H1 (cell line): ENCODE measurements at regions not wholly inside any gene's neighbourhood (a gene's known extent, or its start where the extent isn't known, plus 50 kb on each side); places are given as distances from the start of the nearest gene placed in this dataset.

Source experiments
- CTCF ChIA-PET: fragments of 300-600 bp; sonication (Branson Sonifier 250); formaldehyde crosslinking; loops from one replicate; lab custom pipeline; 2021; ENCODE audit not compliant: partially characterized antibody; lab: Charles Lee
- POLR2A ChIA-PET: fragments of 300-600 bp; sonication (Branson Sonifier 250); formaldehyde crosslinking; loops from one replicate; lab custom pipeline; 2021; ENCODE audit warnings: inconsistent platforms; ENCODE audit not compliant: partially characterized antibody; lab: Charles Lee
- DNase-seq, 2 experiments: peaks; one replicate each; pipeline versions ENCODE4 v3.0.0 to v3.0.0-alpha.2; 2010 to 2022; ENCODE audit warnings: low spot score in 2 of 2, low read depth in 1 of 2, mixed read lengths in 1 of 2
- FAIRE-seq: peaks from 2 replicates; lab custom pipeline; 2011; peaks lifted over from hg19 to GRCh38; lab: Jason Lieb, UNC
- H2AFZ ChIP-seq: 2 replicates; pipeline ENCODE4 v1.8.1; 2012; ENCODE audit warnings: low read length, inconsistent platforms
- H2AK5ac ChIP-seq: 2 replicates; pipeline ENCODE4 v1.6.1; 2013; ENCODE audit warnings: low read depth, low read length
- H2BK120ac ChIP-seq: replicated peaks from 2 replicates; pipeline ENCODE3; 2013; ENCODE audit warnings: low read depth, low read length, inconsistent platforms
- H2BK12ac ChIP-seq: 2 replicates; pipeline ENCODE4 v1.6.1; 2013; ENCODE audit warnings: low read depth, low read length
- H2BK15ac ChIP-seq: 2 replicates; pipeline ENCODE4 v1.6.1; 2013; ENCODE audit warnings: low read length
- H2BK20ac ChIP-seq: 2 replicates; pipeline ENCODE4 v1.6.1; 2013; ENCODE audit warnings: low read length
- H2BK5ac ChIP-seq: 2 replicates; pipeline ENCODE4 v1.6.1; 2013; ENCODE audit warnings: low read depth, low read length
- H3K14ac ChIP-seq: 2 replicates; pipeline ENCODE4 v1.6.1; 2013; ENCODE audit warnings: inconsistent platforms; ENCODE audit not compliant: insufficient read length
- H3K18ac ChIP-seq: 2 replicates; pipeline ENCODE4 v1.6.1; 2013; ENCODE audit warnings: low read length; ENCODE audit errors: extremely low read depth
- H3K23ac ChIP-seq: 2 replicates; pipeline ENCODE4 v1.6.1; 2013; ENCODE audit warnings: inconsistent platforms; ENCODE audit not compliant: insufficient read length
- H3K23me2 ChIP-seq: 2 replicates; pipeline ENCODE4 v1.6.1; 2013; ENCODE audit warnings: low read depth, low read length
- H3K27ac ChIP-seq: 2 replicates; pipeline ENCODE4 v1.6.1; 2011; ENCODE audit warnings: low read depth, low read length, inconsistent platforms
- H3K27me3 ChIP-seq, 4 experiments: replicated peaks in 1 of 4; 1 replicate in 1 of 4; 2 replicates in 3 of 4; pipeline versions ENCODE4 v1.6.1 to v1.8.1; 2011 to 2013; ENCODE audit warnings: low read length in 3 of 4, mild to moderate bottlenecking in 3 of 4, inconsistent platforms in 2 of 4, mixed read lengths in 2 of 4, moderate library complexity in 1 of 4; ENCODE audit not compliant: control insufficient read depth in 3 of 4, insufficient read depth in 3 of 4; ENCODE audit errors: extremely low read depth in 1 of 4
- H3K36me3 ChIP-seq, 4 experiments: 2 replicates each; pipeline versions ENCODE4 v1.6.1 to v1.8.1; 2011 to 2013; ENCODE audit warnings: mild to moderate bottlenecking in 4 of 4, low read length in 3 of 4, moderate library complexity in 2 of 4, control low read depth in 1 of 4, inconsistent platforms in 1 of 4; ENCODE audit not compliant: insufficient read depth in 4 of 4, control insufficient read depth in 2 of 4
- H3K4ac ChIP-seq: replicated peaks from 2 replicates; pipeline ENCODE3; 2013; ENCODE audit warnings: low read length, low read depth, mixed read lengths, inconsistent platforms; ENCODE audit not compliant: insufficient read length
- H3K4me1 ChIP-seq, 4 experiments: replicated peaks in 1 of 4; 1 replicate in 1 of 4; 2 replicates in 3 of 4; pipeline versions ENCODE4 v1.6.1 to v1.8.1; 2011 to 2013; ENCODE audit warnings: low read length in 3 of 4, inconsistent platforms in 2 of 4, mixed read lengths in 1 of 4; ENCODE audit not compliant: insufficient read depth in 4 of 4, control insufficient read depth in 3 of 4
- H3K4me2 ChIP-seq, 2 experiments: 2 replicates each; pipeline versions ENCODE4 v1.6.1 to v1.8.1; 2011 to 2013; ENCODE audit warnings: low read depth in 2 of 2, low read length in 2 of 2, control low read depth in 1 of 2, inconsistent platforms in 1 of 2, mild to moderate bottlenecking in 1 of 2; ENCODE audit not compliant: insufficient read depth in 1 of 2
- H3K4me3 ChIP-seq, 4 experiments: fragments of 200-600, 300-600 bp in 1 of 4; sonication (generic), shearing (Covaris generic), sonication (Bioruptor Twin) in 1 of 4; 2 replicates each; pipeline versions ENCODE4 v1.5.1 to v1.8.1; 2011 to 2016; ENCODE audit warnings: low read length in 4 of 4, low read depth in 3 of 4, control low read depth in 2 of 4, inconsistent platforms in 2 of 4, mild to moderate bottlenecking in 2 of 4, mixed read lengths in 1 of 4, moderate library complexity in 1 of 4; ENCODE audit not compliant: insufficient read depth in 2 of 4; ENCODE audit errors: extremely low read depth in 1 of 4
- H3K56ac ChIP-seq: replicated peaks from 2 replicates; pipeline ENCODE3; 2013; ENCODE audit warnings: low read depth, mild to moderate bottlenecking, mixed read lengths, low read length, inconsistent platforms; ENCODE audit not compliant: insufficient read length
- H3K79me1 ChIP-seq: 2 replicates; pipeline ENCODE4 v1.6.1; 2013; ENCODE audit warnings: low read depth, low read length, control low read depth
- H3K79me2 ChIP-seq, 2 experiments: 2 replicates each; pipeline versions ENCODE4 v1.6.1 to v1.8.1; 2012 to 2013; ENCODE audit warnings: low read length in 2 of 2, mild to moderate bottlenecking in 2 of 2, inconsistent platforms in 1 of 2; ENCODE audit not compliant: insufficient read depth in 2 of 2, control insufficient read depth in 1 of 2
- H3K9ac ChIP-seq, 4 experiments: replicated peaks in 1 of 4; 1 replicate in 1 of 4; 2 replicates in 3 of 4; pipeline versions ENCODE4 v1.6.1 to v1.8.1; 2011 to 2013; ENCODE audit warnings: low read depth in 3 of 4, low read length in 3 of 4, control low read depth in 2 of 4, mild to moderate bottlenecking in 2 of 4, moderate library complexity in 2 of 4, inconsistent platforms in 1 of 4; ENCODE audit errors: extremely low read depth in 1 of 4
- H3K9me3 ChIP-seq, 2 experiments: 2 replicates each; pipeline versions ENCODE4 v1.6.1 to v1.8.1; 2012 to 2013; ENCODE audit warnings: mild to moderate bottlenecking in 2 of 2, moderate library complexity in 2 of 2, control low read depth in 1 of 2, inconsistent platforms in 1 of 2, low read depth in 1 of 2, low read length in 1 of 2, mixed read lengths in 1 of 2; ENCODE audit not compliant: insufficient read depth in 2 of 2
- H4K20me1 ChIP-seq, 2 experiments: replicated peaks in 1 of 2; 2 replicates each; pipeline versions ENCODE3 to v1.8.1; 2011 to 2013; ENCODE audit warnings: inconsistent platforms in 2 of 2, low read length in 2 of 2, mild to moderate bottlenecking in 1 of 2; ENCODE audit not compliant: insufficient read depth in 2 of 2, control insufficient read depth in 1 of 2
- H4K5ac ChIP-seq: 2 replicates; pipeline ENCODE4 v1.6.1; 2013; ENCODE audit warnings: low read length, low read depth, mixed read lengths, inconsistent platforms; ENCODE audit not compliant: insufficient read length
- H4K8ac ChIP-seq: 2 replicates; pipeline ENCODE4 v1.8.0; 2013; ENCODE audit warnings: mild to moderate bottlenecking, moderate library complexity, low read length, inconsistent platforms; ENCODE audit not compliant: insufficient read depth; ENCODE audit errors: extremely low read depth
- H4K91ac ChIP-seq: replicated peaks from 2 replicates; pipeline ENCODE3; 2013; ENCODE audit warnings: low read length, mixed read lengths, inconsistent platforms; ENCODE audit not compliant: insufficient read length
- BCL11A ChIP-seq, 2 experiments: IDR thresholded peaks; one replicate each; pipeline ENCODE4 v1.6.1; 2011; ENCODE audit warnings: low read depth in 2 of 2, low read length in 2 of 2, mild to moderate bottlenecking in 2 of 2
- E2F6 ChIP-seq: IDR thresholded peaks from 2 replicates; pipeline ENCODE4 v1.6.1; 2012; ENCODE audit warnings: inconsistent platforms
- EGR1 ChIP-seq: IDR thresholded peaks from 2 replicates; pipeline ENCODE4 v1.6.1; 2011; ENCODE audit warnings: low read depth, low read length, borderline replicate concordance
- EZH2 ChIP-seq: fragments of 200-600 bp; sonication (generic); IDR thresholded peaks from 2 replicates; pipeline ENCODE4 v1.7.1; 2012; ENCODE audit warnings: low read depth, mild to moderate bottlenecking, moderate library complexity, low read length, inconsistent platforms; ENCODE audit not compliant: severe bottlenecking
- GABPA ChIP-seq: IDR thresholded peaks from 2 replicates; pipeline ENCODE4 v1.6.1; 2011; ENCODE audit warnings: mild to moderate bottlenecking, low read length, moderate library complexity, borderline replicate concordance; ENCODE audit not compliant: insufficient read depth
- JUND ChIP-seq: IDR thresholded peaks from 2 replicates; pipeline ENCODE4 v1.6.1; 2011; ENCODE audit warnings: mild to moderate bottlenecking, improper control_type of control experiment, low read length
- KDM1A ChIP-seq: fragments of 200-600, 300-600 bp; sonication (generic); IDR thresholded peaks from 2 replicates; pipeline ENCODE4 v1.7.1; 2016; ENCODE audit warnings: mild to moderate bottlenecking, low read length, borderline replicate concordance
- POLR2AphosphoS5 ChIP-seq: IDR thresholded peaks from 2 replicates; pipeline ENCODE4 v1.6.1; 2011; ENCODE audit warnings: low read depth, low read length
- RBBP5 ChIP-seq: IDR thresholded peaks from 2 replicates; pipeline ENCODE4 v1.7.1; 2012; ENCODE audit warnings: low read depth, mild to moderate bottlenecking, inconsistent platforms, low read length, moderate library complexity, borderline replicate concordance
- SAP30 ChIP-seq: fragments of 300-600 bp; sonication (generic); IDR thresholded peaks from 2 replicates; pipeline ENCODE4 v1.7.1; 2012; ENCODE audit warnings: low read length, moderate library complexity, mild to moderate bottlenecking, inconsistent platforms; ENCODE audit not compliant: insufficient read depth, insufficient replicate concordance
- SP2 ChIP-seq: IDR thresholded peaks from 2 replicates; pipeline ENCODE4 v1.6.1; 2012; ENCODE audit warnings: mild to moderate bottlenecking, low read length, inconsistent platforms
- TBP ChIP-seq: IDR thresholded peaks from 2 replicates; pipeline ENCODE4 v1.6.1; 2011; ENCODE audit warnings: low read depth, low read length, improper control_type of control experiment
- USF2 ChIP-seq: IDR thresholded peaks from 2 replicates; pipeline ENCODE4 v1.6.1; 2011; ENCODE audit warnings: low read length, improper control_type of control experiment

- H2BK20ac ChIP-seq = no peak overlapping the region
- H3K4me1 ChIP-seq = no peaks in the 10 kb centered on the region
- H2BK120ac ChIP-seq = no peak overlapping the region
- no peaks in the 10 kb centered on the region for H3K79me2 ChIP-seq
- no peaks in the 10 kb centered on the region; a peak in 1 of 8 replicates for H3K36me3 ChIP-seq
- no peak overlapping the region for H3K27ac ChIP-seq
- H3K4ac ChIP-seq = no peak overlapping the region
- H3K27me3 ChIP-seq = no peaks in the 10 kb centered on the region
- H3K4me2 ChIP-seq = no peak overlapping the region
- H3K23me2 ChIP-seq = no peaks in the 10 kb centered on the region
- no peaks in the 10 kb centered on the region for H3K79me1 ChIP-seq
- no peak overlapping the region for H4K5ac ChIP-seq
- H2BK5ac ChIP-seq = no peak overlapping the region
- H4K91ac ChIP-seq = no peak overlapping the region
- ChIA-PET POLR2A (no interaction called here), CTCF (no interaction called here)
- no peaks in the 10 kb centered on the region for H4K20me1 ChIP-seq
- H2BK12ac ChIP-seq = no peak overlapping the region
- H3K23ac ChIP-seq = no peak overlapping the region
- DNase-seq = no peak
- H2BK15ac ChIP-seq = no peak overlapping the region
- no peak overlapping the region for H3K56ac ChIP-seq
- H4K8ac ChIP-seq = no peak overlapping the region
- H2AFZ ChIP-seq = no peak overlapping the region
- peaks cover 20 to 22% of the 10 kb centered on the region in 2 experiments for H3K9me3 ChIP-seq
- no peak overlapping the region for H3K18ac ChIP-seq
- H3K14ac ChIP-seq = no peak overlapping the region
- no peak for FAIRE-seq
- H3K9ac ChIP-seq = no peak overlapping the region
- no peak overlapping the region for H2AK5ac ChIP-seq
- no peak overlapping the region for H3K4me3 ChIP-seq
- no peak for TF ChIP-seq EZH2
- TF ChIP-seq JUND = no peak
- TF ChIP-seq E2F6 = no peak
- no peak for TF ChIP-seq USF2
- no peak for TF ChIP-seq EGR1
- TF ChIP-seq GABPA = no peak
- no peak for TF ChIP-seq RBBP5
- no peak for TF ChIP-seq TBP
- no peak for TF ChIP-seq SP2
- TF ChIP-seq BCL11A (IDR thresholded peaks at IDR 0.05; ENCODE audit: low read depth in 2 of 2, low read length in 2 of 2) = no peak
- no peak for TF ChIP-seq KDM1A
- TF ChIP-seq POLR2AphosphoS5 = no peak
- TF ChIP-seq SAP30 = no peak
These were observed 394.2 kb downstream of the FSCB start for GRCh38 chr14:44112774-44113460.
